Uterus (tissue), 3 donors: ENCODE measurements at regions not wholly inside any gene's neighbourhood (a gene's known extent, or its start where the extent isn't known, plus 50 kb on each side); places are given as distances from the start of the nearest gene placed in this dataset.

ENCODE experiments used
- DNase-seq, 2 donors: peaks; one replicate each; pipeline ENCODE4 v3.0.0-alpha.2; 2019 to 2020
- H3K27ac ChIP-seq, 2 donors: fragments of 200-600 bp; sonication (generic); 1 replicate in 1 of 2; 2 replicates in 1 of 2; pipeline ENCODE4 v1.5.1; 2016 to 2018
- H3K27me3 ChIP-seq, 2 donors: fragments of 200-600 bp; sonication (generic); one replicate each; pipeline ENCODE4 v1.5.1; 2018 to 2019; ENCODE audit warnings: control low read depth in 1 of 2
- H3K36me3 ChIP-seq, 2 donors: fragments of 200-600 bp; sonication (generic); one replicate each; pipeline ENCODE4 v1.5.1; 2019; ENCODE audit warnings: control low read depth in 1 of 2
- H3K4me1 ChIP-seq, 2 donors: fragments of 200-600 bp; sonication (generic); one replicate each; pipeline ENCODE4 v1.5.1; 2018 to 2019; ENCODE audit warnings: control low read depth in 1 of 2
- H3K4me3 ChIP-seq, 2 donors: fragments of 200-600 bp; sonication (generic); 1 replicate in 1 of 2; 2 replicates in 1 of 2; pipeline ENCODE4 v1.5.1; 2018 to 2019; ENCODE audit warnings: mild to moderate bottlenecking in 1 of 2
- H3K9me3 ChIP-seq, 2 donors: fragments of 200-600 bp; sonication (generic); one replicate each; pipeline ENCODE4 v1.5.1; 2019; ENCODE audit warnings: control low read depth in 1 of 2
- CTCF ChIP-seq, 4 experiments: fragments of 200-600 bp in 2 of 4; fragments of 450-650 bp in 2 of 4; sonication (generic) in 2 of 4; IDR thresholded peaks; one replicate each; pipeline ENCODE4 v1.5.1; 2016 to 2019; ENCODE audit warnings: antibody characterized with exemption in 4 of 4, mild to moderate bottlenecking in 2 of 4, moderate library complexity in 1 of 4
- POLR2A ChIP-seq, 2 donors: fragments of 450-650 bp; IDR thresholded peaks; one replicate each; pipeline ENCODE4 v1.6.1; 2016; ENCODE audit warnings: antibody characterized with exemption in 2 of 2, mild to moderate bottlenecking in 1 of 2, moderate library complexity in 1 of 2
- intact Hi-C: fragments of 100-400 bp; cut with DNase I; formaldehyde crosslinking; loops from one replicate; pipeline ENCODE4 v1.15.1; 2023; ENCODE audit warnings: low total_unique reads
- donor health status: DM: yes; HTN: yes; CAD: no.

DNA sequence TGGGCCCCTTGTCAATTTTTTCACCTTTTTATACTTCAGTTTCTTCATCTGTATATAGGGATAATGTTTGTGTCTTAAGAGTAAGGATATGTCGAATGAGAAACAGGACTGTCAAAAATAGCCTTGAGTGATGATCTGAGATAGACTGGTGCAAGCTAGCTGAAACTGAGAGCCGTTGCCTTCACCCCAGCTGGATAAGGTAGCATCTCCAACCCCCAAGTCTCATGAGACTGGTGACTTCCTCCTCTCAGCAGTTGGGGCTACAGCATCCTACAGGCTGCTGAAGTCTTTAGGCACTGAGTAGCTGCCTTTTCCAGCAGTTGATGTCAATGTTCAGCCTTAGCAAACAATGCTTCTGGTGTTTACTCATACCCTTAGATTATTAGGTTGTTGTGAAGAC lies 330.2 kb downstream of the OSTF1 start:
- intact Hi-C loops = no loop called here
- Histone ChIP-seq H3K9me3 (no peaks in the 10 kb centered on the region), H3K4me3 (no peak overlapping the region), H3K27me3 (no peaks in the 10 kb centered on the region), H3K36me3 (no peaks in the 10 kb centered on the region), H3K27ac (no peak overlapping the region), H3K4me1 (peaks cover 0 to 7% of the 10 kb centered on the region in 2 donors)
- DNase-seq = no peak
- TF ChIP-seq CTCF (IDR thresholded peaks at IDR 0.05) (no peak), POLR2A (IDR thresholded peaks at IDR 0.05) (no peak)

- no peak overlapping the region for H3K27ac ChIP-seq
- no peaks in the 10 kb centered on the region for H3K36me3 ChIP-seq
- DNase-seq = no peak
- intact Hi-C loops = no loop called here
- no peak overlapping the region for H3K4me3 ChIP-seq
- no peaks in the 10 kb centered on the region for H3K9me3 ChIP-seq
- no peaks in the 10 kb centered on the region for H3K27me3 ChIP-seq
- TF ChIP-seq POLR2A (IDR thresholded peaks at IDR 0.05) = no peak
- TF ChIP-seq CTCF (IDR thresholded peaks at IDR 0.05) = no peak
- peaks cover 0 to 7% of the 10 kb centered on the region in 2 donors for H3K4me1 ChIP-seq
Observed at GRCh38 chr9:75422944-75423522, 334.7 kb downstream of the OSTF1 start.

DNA sequence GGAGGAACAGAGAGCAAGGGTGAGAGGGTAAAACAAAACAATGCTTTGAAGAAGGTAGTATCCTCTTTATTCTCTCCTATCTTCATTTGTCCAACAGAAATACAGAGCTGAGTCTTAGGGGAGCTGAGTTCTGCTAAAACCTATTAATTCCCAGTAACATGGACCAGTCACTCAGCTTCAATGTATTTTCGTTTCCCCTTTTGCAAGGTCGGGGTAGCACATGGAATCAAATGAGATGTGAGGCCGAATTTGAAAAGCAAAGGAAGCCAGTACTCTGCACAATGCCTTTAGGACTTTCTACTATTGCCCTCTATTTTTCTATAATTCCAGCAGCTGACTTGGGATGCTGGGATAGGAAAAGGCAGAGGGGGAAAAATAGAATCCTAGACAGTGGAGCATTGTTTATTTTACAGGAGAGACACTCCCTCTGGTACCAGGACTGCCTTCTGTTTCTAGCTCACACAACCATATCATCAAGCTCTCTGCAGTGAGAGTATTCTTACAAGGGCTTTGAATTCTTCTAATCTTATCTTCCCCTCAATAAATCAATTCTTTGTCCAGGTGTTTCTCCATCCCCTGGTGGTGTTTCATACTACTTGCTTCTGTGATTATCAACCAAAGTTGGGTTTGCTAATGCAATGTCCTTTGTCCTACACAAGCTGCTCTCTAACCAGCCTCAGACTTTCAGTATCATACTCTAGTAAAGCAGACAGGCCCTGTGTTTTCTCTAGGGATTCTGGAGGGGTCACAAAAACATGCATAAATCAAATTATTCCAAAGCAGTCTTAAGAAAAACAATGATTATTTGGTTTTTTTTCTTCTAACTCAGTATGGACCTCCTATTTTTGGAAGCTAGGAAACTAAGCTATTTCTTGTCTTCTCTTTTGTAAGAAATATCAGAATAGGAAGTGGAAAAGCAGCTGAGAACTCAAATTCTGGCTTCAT lies 341.5 kb downstream of the OSTF1 start:
- no peaks in the 10 kb centered on the region for H3K4me1 ChIP-seq
- H3K36me3 ChIP-seq = no peaks in the 10 kb centered on the region
- no peak overlapping the region for H3K4me3 ChIP-seq
- TF ChIP-seq CTCF (IDR thresholded peaks at IDR 0.05) = peak in 1 of 4 experiments; percentile 17
- no peak for TF ChIP-seq POLR2A (IDR thresholded peaks at IDR 0.05)
- no peak for DNase-seq
- peak overlapping the region in 1 of 2 donors; percentile 30 for H3K27ac ChIP-seq
- H3K9me3 ChIP-seq = no peaks in the 10 kb centered on the region
- intact Hi-C loops = no loop called here
- no peaks in the 10 kb centered on the region for H3K27me3 ChIP-seq

DNA sequence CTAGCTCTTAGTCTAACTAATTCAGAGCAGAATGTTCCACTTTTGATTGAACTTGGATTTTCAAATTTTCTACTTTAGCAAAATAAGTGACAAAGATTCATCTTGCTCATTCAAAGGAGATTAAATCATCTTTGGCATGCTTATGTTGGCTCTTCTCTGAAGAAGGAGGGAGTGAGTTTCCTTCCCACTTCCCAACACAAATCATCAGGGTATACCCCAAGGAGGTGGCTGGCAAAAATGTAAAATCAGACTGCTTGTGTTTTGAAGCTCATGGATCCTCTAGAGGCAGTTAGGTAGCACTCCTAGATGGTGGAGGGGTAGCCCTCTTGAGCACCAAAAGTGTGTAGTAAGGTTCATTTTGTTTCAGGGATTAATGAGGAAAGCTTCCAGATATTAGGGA lies 343.1 kb downstream of the OSTF1 start:
- no peaks in the 10 kb centered on the region for H3K36me3 ChIP-seq
- H3K27ac ChIP-seq = peak overlapping the region; percentile 25 to 33
- intact Hi-C loops = no loop called here
- no peak overlapping the region for H3K4me3 ChIP-seq
- no peaks in the 10 kb centered on the region for H3K4me1 ChIP-seq
- TF ChIP-seq CTCF (IDR thresholded peaks at IDR 0.05) (no peak), POLR2A (IDR thresholded peaks at IDR 0.05) (no peak)
- H3K9me3 ChIP-seq = no peaks in the 10 kb centered on the region
- H3K27me3 ChIP-seq = no peaks in the 10 kb centered on the region
- DNase-seq = no peak

DNA sequence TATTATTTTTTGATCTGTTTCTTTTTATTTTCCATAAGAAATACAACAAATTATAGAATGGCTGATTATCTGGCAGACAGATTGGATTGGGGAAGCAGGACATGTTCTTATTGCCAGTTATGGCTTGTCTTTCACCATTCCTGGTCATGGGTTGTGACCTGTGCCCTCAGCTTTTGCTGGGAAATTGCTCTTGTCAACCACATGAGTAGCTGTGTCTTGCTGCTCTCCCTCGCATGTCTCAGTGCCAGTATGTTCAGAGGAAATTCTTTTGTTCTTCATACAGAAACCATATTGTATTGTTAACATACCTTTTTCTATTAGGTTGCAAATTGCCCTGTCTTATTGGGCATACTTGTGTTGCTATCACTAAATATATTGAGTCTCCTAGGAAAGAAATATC lies 344.1 kb downstream of the OSTF1 start:
- TF ChIP-seq CTCF (IDR thresholded peaks at IDR 0.05) = no peak
- TF ChIP-seq POLR2A (IDR thresholded peaks at IDR 0.05) = no peak
- peak overlapping the region; percentile 25 to 33 for H3K27ac ChIP-seq
- DNase-seq = peak in 1 of 2 donors; percentile 37
- intact Hi-C loops = no loop called here
- no peaks in the 10 kb centered on the region for H3K36me3 ChIP-seq
- no peaks in the 10 kb centered on the region for H3K27me3 ChIP-seq
- no peaks in the 10 kb centered on the region for H3K4me1 ChIP-seq
- no peak overlapping the region for H3K4me3 ChIP-seq
- no peaks in the 10 kb centered on the region for H3K9me3 ChIP-seq
